ENCODE measurements at regions not wholly inside any gene's neighbourhood (a gene's known extent, or its start where the extent isn't known, plus 50 kb on each side); places are given as distances from the start of the nearest gene placed in this dataset.
"Not testable (repeated sequence)": the region's sequence is repeated elsewhere in the genome, so short reads cannot be mapped to it uniquely, and the experiment has no call there.

- H3K9ac ChIP-seq (ENCODE audit: low read depth in 1 of 2, low read length in 2 of 2): no peak overlapping the region
- H3K27me3 ChIP-seq (ENCODE audit: control insufficient read depth in 2 of 2, insufficient read depth in 2 of 2, low read length in 2 of 2): no peaks in the 10 kb centered on the region
- H3K36me3 ChIP-seq (ENCODE audit: control insufficient read depth in 2 of 2, insufficient read depth in 2 of 2, low read length in 2 of 2): no peaks in the 10 kb centered on the region
- H3K27ac ChIP-seq (ENCODE audit: low read depth in 2 of 2, low read length in 2 of 2): no peak overlapping the region
- no peak overlapping the region for H3K4me3 ChIP-seq (ENCODE audit: low read length in 2 of 2)
- H3K4me1 ChIP-seq (ENCODE audit: control insufficient read depth in 2 of 2, insufficient read depth in 2 of 2, low read length in 2 of 2): no peaks in the 10 kb centered on the region
- no peaks in the 10 kb centered on the region for H3K9me3 ChIP-seq (ENCODE audit: control insufficient read depth in 2 of 2, low read length in 2 of 2)
Observed at GRCh38 chr4:156116991-156117390, 163.3 kb upstream of the CTSO start.

- H3K4me1 ChIP-seq (ENCODE audit: control insufficient read depth in 2 of 2, insufficient read depth in 2 of 2, low read length in 2 of 2): no peaks in the 10 kb centered on the region
- no peaks in the 10 kb centered on the region for H3K27me3 ChIP-seq (ENCODE audit: control insufficient read depth in 2 of 2, insufficient read depth in 2 of 2, low read length in 2 of 2)
- no peaks in the 10 kb centered on the region for H3K9me3 ChIP-seq (ENCODE audit: control insufficient read depth in 2 of 2, low read length in 2 of 2)
- no peak overlapping the region for H3K9ac ChIP-seq (ENCODE audit: low read depth in 1 of 2, low read length in 2 of 2)
- no peak overlapping the region for H3K27ac ChIP-seq (ENCODE audit: low read depth in 2 of 2, low read length in 2 of 2)
- H3K36me3 ChIP-seq (ENCODE audit: control insufficient read depth in 2 of 2, insufficient read depth in 2 of 2, low read length in 2 of 2): no peaks in the 10 kb centered on the region
- H3K4me3 ChIP-seq (ENCODE audit: low read length in 2 of 2): no peak overlapping the region
Observed at GRCh38 chr4:156113138-156113765, 159.6 kb upstream of the CTSO start.

- Histone ChIP-seq H3K36me3 (ENCODE audit: control insufficient read depth in 2 of 2, insufficient read depth in 2 of 2, low read length in 2 of 2) (no peaks in the 10 kb centered on the region), H3K27me3 (ENCODE audit: control insufficient read depth in 2 of 2, insufficient read depth in 2 of 2, low read length in 2 of 2) (no peaks in the 10 kb centered on the region), H3K4me3 (ENCODE audit: low read length in 2 of 2) (no peak overlapping the region), H3K4me1 (ENCODE audit: control insufficient read depth in 2 of 2, insufficient read depth in 2 of 2, low read length in 2 of 2) (no peaks in the 10 kb centered on the region), H3K27ac (ENCODE audit: low read depth in 2 of 2, low read length in 2 of 2) (no peak overlapping the region), H3K9ac (ENCODE audit: low read depth in 1 of 2, low read length in 2 of 2) (no peak overlapping the region), H3K9me3 (ENCODE audit: control insufficient read depth in 2 of 2, low read length in 2 of 2) (no peaks in the 10 kb centered on the region)
Observed at GRCh38 chr4:156111686-156112085, 158.0 kb upstream of the CTSO start.

GRCh38 chr4:156109943-156110900 is 156.6 kb upstream of the CTSO start:
- Histone ChIP-seq H3K27ac (ENCODE audit: low read depth in 2 of 2, low read length in 2 of 2) (no peak overlapping the region), H3K4me3 (ENCODE audit: low read length in 2 of 2) (no peak overlapping the region)

GRCh38 chr4:156109087-156109486 is 155.4 kb upstream of the CTSO start:
- not testable (repeated sequence) for H3K9ac ChIP-seq (ENCODE audit: low read depth in 1 of 2, low read length in 2 of 2); H3K27ac ChIP-seq (ENCODE audit: low read depth in 2 of 2, low read length in 2 of 2); H3K9me3 ChIP-seq (ENCODE audit: control insufficient read depth in 2 of 2, low read length in 2 of 2); H3K4me1 ChIP-seq (ENCODE audit: control insufficient read depth in 2 of 2, insufficient read depth in 2 of 2, low read length in 2 of 2); H3K36me3 ChIP-seq (ENCODE audit: control insufficient read depth in 2 of 2, insufficient read depth in 2 of 2, low read length in 2 of 2); H3K27me3 ChIP-seq (ENCODE audit: control insufficient read depth in 2 of 2, insufficient read depth in 2 of 2, low read length in 2 of 2); H3K4me3 ChIP-seq (ENCODE audit: low read length in 2 of 2)

More at GRCh38 chr4:156109943-156110900, 156.6 kb upstream of the CTSO start:
- H3K9ac ChIP-seq (ENCODE audit: low read depth in 1 of 2, low read length in 2 of 2): no peak overlapping the region
- H3K36me3 ChIP-seq (ENCODE audit: control insufficient read depth in 2 of 2, insufficient read depth in 2 of 2, low read length in 2 of 2): no peaks in the 10 kb centered on the region
- H3K4me1 ChIP-seq (ENCODE audit: control insufficient read depth in 2 of 2, insufficient read depth in 2 of 2, low read length in 2 of 2): no peaks in the 10 kb centered on the region
- no peaks in the 10 kb centered on the region for H3K9me3 ChIP-seq (ENCODE audit: control insufficient read depth in 2 of 2, low read length in 2 of 2)
- H3K27me3 ChIP-seq (ENCODE audit: control insufficient read depth in 2 of 2, insufficient read depth in 2 of 2, low read length in 2 of 2): no peaks in the 10 kb centered on the region

- Histone ChIP-seq H3K27me3 (ENCODE audit: control insufficient read depth in 2 of 2, insufficient read depth in 2 of 2, low read length in 2 of 2) (no peaks in the 10 kb centered on the region), H3K4me3 (ENCODE audit: low read length in 2 of 2) (no peak overlapping the region), H3K9ac (ENCODE audit: low read depth in 1 of 2, low read length in 2 of 2) (no peak overlapping the region), H3K9me3 (ENCODE audit: control insufficient read depth in 2 of 2, low read length in 2 of 2) (no peaks in the 10 kb centered on the region), H3K27ac (ENCODE audit: low read depth in 2 of 2, low read length in 2 of 2) (no peak overlapping the region), H3K36me3 (ENCODE audit: control insufficient read depth in 2 of 2, insufficient read depth in 2 of 2, low read length in 2 of 2) (no peaks in the 10 kb centered on the region), H3K4me1 (ENCODE audit: control insufficient read depth in 2 of 2, insufficient read depth in 2 of 2, low read length in 2 of 2) (no peaks in the 10 kb centered on the region)
Observed at GRCh38 chr4:156103311-156103710, 149.6 kb upstream of the CTSO start.

- Histone ChIP-seq H3K4me3 (ENCODE audit: low read length in 2 of 2) (no peak overlapping the region), H3K27me3 (ENCODE audit: control insufficient read depth in 2 of 2, insufficient read depth in 2 of 2, low read length in 2 of 2) (no peaks in the 10 kb centered on the region), H3K27ac (ENCODE audit: low read depth in 2 of 2, low read length in 2 of 2) (no peak overlapping the region), H3K36me3 (ENCODE audit: control insufficient read depth in 2 of 2, insufficient read depth in 2 of 2, low read length in 2 of 2) (no peaks in the 10 kb centered on the region), H3K9me3 (ENCODE audit: control insufficient read depth in 2 of 2, low read length in 2 of 2) (no peaks in the 10 kb centered on the region), H3K9ac (ENCODE audit: low read depth in 1 of 2, low read length in 2 of 2) (no peak overlapping the region), H3K4me1 (ENCODE audit: control insufficient read depth in 2 of 2, insufficient read depth in 2 of 2, low read length in 2 of 2) (no peaks in the 10 kb centered on the region)
Observed at GRCh38 chr4:156102411-156102810, 148.7 kb upstream of the CTSO start.

- H3K27me3 ChIP-seq (ENCODE audit: control insufficient read depth in 2 of 2, insufficient read depth in 2 of 2, low read length in 2 of 2): no peaks in the 10 kb centered on the region
- no peak overlapping the region for H3K9ac ChIP-seq (ENCODE audit: low read depth in 1 of 2, low read length in 2 of 2)
- H3K4me1 ChIP-seq (ENCODE audit: control insufficient read depth in 2 of 2, insufficient read depth in 2 of 2, low read length in 2 of 2): no peaks in the 10 kb centered on the region
- no peak overlapping the region for H3K4me3 ChIP-seq (ENCODE audit: low read length in 2 of 2)
- H3K9me3 ChIP-seq (ENCODE audit: control insufficient read depth in 2 of 2, low read length in 2 of 2): no peaks in the 10 kb centered on the region
- H3K27ac ChIP-seq (ENCODE audit: low read depth in 2 of 2, low read length in 2 of 2): no peak overlapping the region
- no peaks in the 10 kb centered on the region for H3K36me3 ChIP-seq (ENCODE audit: control insufficient read depth in 2 of 2, insufficient read depth in 2 of 2, low read length in 2 of 2)
Observed at GRCh38 chr4:156101571-156101970, 147.9 kb upstream of the CTSO start.

- Histone ChIP-seq H3K27me3 (ENCODE audit: control insufficient read depth in 2 of 2, insufficient read depth in 2 of 2, low read length in 2 of 2) (no peaks in the 10 kb centered on the region), H3K9me3 (ENCODE audit: control insufficient read depth in 2 of 2, low read length in 2 of 2) (no peaks in the 10 kb centered on the region), H3K4me1 (ENCODE audit: control insufficient read depth in 2 of 2, insufficient read depth in 2 of 2, low read length in 2 of 2) (no peaks in the 10 kb centered on the region), H3K9ac (ENCODE audit: low read depth in 1 of 2, low read length in 2 of 2) (no peak overlapping the region), H3K27ac (ENCODE audit: low read depth in 2 of 2, low read length in 2 of 2) (no peak overlapping the region), H3K4me3 (ENCODE audit: low read length in 2 of 2) (no peak overlapping the region), H3K36me3 (ENCODE audit: control insufficient read depth in 2 of 2, insufficient read depth in 2 of 2, low read length in 2 of 2) (no peaks in the 10 kb centered on the region)
Observed at GRCh38 chr4:156100651-156101050, 147.0 kb upstream of the CTSO start.

GRCh38 chr4:156098805-156099204 is 145.1 kb upstream of the CTSO start:
- H3K36me3 ChIP-seq (ENCODE audit: control insufficient read depth in 2 of 2, insufficient read depth in 2 of 2, low read length in 2 of 2): no peaks in the 10 kb centered on the region
- no peak overlapping the region for H3K4me3 ChIP-seq (ENCODE audit: low read length in 2 of 2)
- H3K4me1 ChIP-seq (ENCODE audit: control insufficient read depth in 2 of 2, insufficient read depth in 2 of 2, low read length in 2 of 2): no peaks in the 10 kb centered on the region
- no peaks in the 10 kb centered on the region for H3K9me3 ChIP-seq (ENCODE audit: control insufficient read depth in 2 of 2, low read length in 2 of 2)
- H3K27ac ChIP-seq (ENCODE audit: low read depth in 2 of 2, low read length in 2 of 2): no peak overlapping the region
- H3K9ac ChIP-seq (ENCODE audit: low read depth in 1 of 2, low read length in 2 of 2): no peak overlapping the region
- no peaks in the 10 kb centered on the region for H3K27me3 ChIP-seq (ENCODE audit: control insufficient read depth in 2 of 2, insufficient read depth in 2 of 2, low read length in 2 of 2)

All from mucosa of rectum (tissue), 2 donors.